H1 (cell line): ENCODE measurements at regions not wholly inside any gene's neighbourhood (a gene's known extent, or its start where the extent isn't known, plus 50 kb on each side); places are given as distances from the start of the nearest gene placed in this dataset.

ENCODE experiments used
- CTCF ChIA-PET: fragments of 300-600 bp; sonication (Branson Sonifier 250); formaldehyde crosslinking; loops from one replicate; lab custom pipeline; 2021; ENCODE audit not compliant: partially characterized antibody; lab: Charles Lee
- POLR2A ChIA-PET: fragments of 300-600 bp; sonication (Branson Sonifier 250); formaldehyde crosslinking; loops from one replicate; lab custom pipeline; 2021; ENCODE audit warnings: inconsistent platforms; ENCODE audit not compliant: partially characterized antibody; lab: Charles Lee
- DNase-seq, 2 experiments: peaks; one replicate each; pipeline versions ENCODE4 v3.0.0 to v3.0.0-alpha.2; 2010 to 2022; ENCODE audit warnings: low spot score in 2 of 2, low read depth in 1 of 2, mixed read lengths in 1 of 2
- FAIRE-seq: peaks from 2 replicates; lab custom pipeline; 2011; peaks lifted over from hg19 to GRCh38; lab: Jason Lieb, UNC
- H2AFZ ChIP-seq: 2 replicates; pipeline ENCODE4 v1.8.1; 2012; ENCODE audit warnings: low read length, inconsistent platforms
- H2AK5ac ChIP-seq: 2 replicates; pipeline ENCODE4 v1.6.1; 2013; ENCODE audit warnings: low read depth, low read length
- H2BK120ac ChIP-seq: replicated peaks from 2 replicates; pipeline ENCODE3; 2013; ENCODE audit warnings: low read depth, low read length, inconsistent platforms
- H2BK12ac ChIP-seq: 2 replicates; pipeline ENCODE4 v1.6.1; 2013; ENCODE audit warnings: low read depth, low read length
- H2BK15ac ChIP-seq: 2 replicates; pipeline ENCODE4 v1.6.1; 2013; ENCODE audit warnings: low read length
- H2BK20ac ChIP-seq: 2 replicates; pipeline ENCODE4 v1.6.1; 2013; ENCODE audit warnings: low read length
- H2BK5ac ChIP-seq: 2 replicates; pipeline ENCODE4 v1.6.1; 2013; ENCODE audit warnings: low read depth, low read length
- H3K14ac ChIP-seq: 2 replicates; pipeline ENCODE4 v1.6.1; 2013; ENCODE audit warnings: inconsistent platforms; ENCODE audit not compliant: insufficient read length
- H3K18ac ChIP-seq: 2 replicates; pipeline ENCODE4 v1.6.1; 2013; ENCODE audit warnings: low read length; ENCODE audit errors: extremely low read depth
- H3K23ac ChIP-seq: 2 replicates; pipeline ENCODE4 v1.6.1; 2013; ENCODE audit warnings: inconsistent platforms; ENCODE audit not compliant: insufficient read length
- H3K23me2 ChIP-seq: 2 replicates; pipeline ENCODE4 v1.6.1; 2013; ENCODE audit warnings: low read depth, low read length
- H3K27ac ChIP-seq: 2 replicates; pipeline ENCODE4 v1.6.1; 2011; ENCODE audit warnings: low read depth, low read length, inconsistent platforms
- H3K27me3 ChIP-seq, 4 experiments: replicated peaks in 1 of 4; 1 replicate in 1 of 4; 2 replicates in 3 of 4; pipeline versions ENCODE4 v1.6.1 to v1.8.1; 2011 to 2013; ENCODE audit warnings: low read length in 3 of 4, mild to moderate bottlenecking in 3 of 4, inconsistent platforms in 2 of 4, mixed read lengths in 2 of 4, moderate library complexity in 1 of 4; ENCODE audit not compliant: control insufficient read depth in 3 of 4, insufficient read depth in 3 of 4; ENCODE audit errors: extremely low read depth in 1 of 4
- H3K36me3 ChIP-seq, 4 experiments: 2 replicates each; pipeline versions ENCODE4 v1.6.1 to v1.8.1; 2011 to 2013; ENCODE audit warnings: mild to moderate bottlenecking in 4 of 4, low read length in 3 of 4, moderate library complexity in 2 of 4, control low read depth in 1 of 4, inconsistent platforms in 1 of 4; ENCODE audit not compliant: insufficient read depth in 4 of 4, control insufficient read depth in 2 of 4
- H3K4ac ChIP-seq: replicated peaks from 2 replicates; pipeline ENCODE3; 2013; ENCODE audit warnings: low read length, low read depth, mixed read lengths, inconsistent platforms; ENCODE audit not compliant: insufficient read length
- H3K4me1 ChIP-seq, 4 experiments: replicated peaks in 1 of 4; 1 replicate in 1 of 4; 2 replicates in 3 of 4; pipeline versions ENCODE4 v1.6.1 to v1.8.1; 2011 to 2013; ENCODE audit warnings: low read length in 3 of 4, inconsistent platforms in 2 of 4, mixed read lengths in 1 of 4; ENCODE audit not compliant: insufficient read depth in 4 of 4, control insufficient read depth in 3 of 4
- H3K4me2 ChIP-seq, 2 experiments: 2 replicates each; pipeline versions ENCODE4 v1.6.1 to v1.8.1; 2011 to 2013; ENCODE audit warnings: low read depth in 2 of 2, low read length in 2 of 2, control low read depth in 1 of 2, inconsistent platforms in 1 of 2, mild to moderate bottlenecking in 1 of 2; ENCODE audit not compliant: insufficient read depth in 1 of 2
- H3K4me3 ChIP-seq, 4 experiments: fragments of 200-600, 300-600 bp in 1 of 4; sonication (generic), shearing (Covaris generic), sonication (Bioruptor Twin) in 1 of 4; 2 replicates each; pipeline versions ENCODE4 v1.5.1 to v1.8.1; 2011 to 2016; ENCODE audit warnings: low read length in 4 of 4, low read depth in 3 of 4, control low read depth in 2 of 4, inconsistent platforms in 2 of 4, mild to moderate bottlenecking in 2 of 4, mixed read lengths in 1 of 4, moderate library complexity in 1 of 4; ENCODE audit not compliant: insufficient read depth in 2 of 4; ENCODE audit errors: extremely low read depth in 1 of 4
- H3K56ac ChIP-seq: replicated peaks from 2 replicates; pipeline ENCODE3; 2013; ENCODE audit warnings: low read depth, mild to moderate bottlenecking, mixed read lengths, low read length, inconsistent platforms; ENCODE audit not compliant: insufficient read length
- H3K79me1 ChIP-seq: 2 replicates; pipeline ENCODE4 v1.6.1; 2013; ENCODE audit warnings: low read depth, low read length, control low read depth
- H3K79me2 ChIP-seq, 2 experiments: 2 replicates each; pipeline versions ENCODE4 v1.6.1 to v1.8.1; 2012 to 2013; ENCODE audit warnings: low read length in 2 of 2, mild to moderate bottlenecking in 2 of 2, inconsistent platforms in 1 of 2; ENCODE audit not compliant: insufficient read depth in 2 of 2, control insufficient read depth in 1 of 2
- H3K9ac ChIP-seq, 4 experiments: replicated peaks in 1 of 4; 1 replicate in 1 of 4; 2 replicates in 3 of 4; pipeline versions ENCODE4 v1.6.1 to v1.8.1; 2011 to 2013; ENCODE audit warnings: low read depth in 3 of 4, low read length in 3 of 4, control low read depth in 2 of 4, mild to moderate bottlenecking in 2 of 4, moderate library complexity in 2 of 4, inconsistent platforms in 1 of 4; ENCODE audit errors: extremely low read depth in 1 of 4
- H3K9me3 ChIP-seq, 2 experiments: 2 replicates each; pipeline versions ENCODE4 v1.6.1 to v1.8.1; 2012 to 2013; ENCODE audit warnings: mild to moderate bottlenecking in 2 of 2, moderate library complexity in 2 of 2, control low read depth in 1 of 2, inconsistent platforms in 1 of 2, low read depth in 1 of 2, low read length in 1 of 2, mixed read lengths in 1 of 2; ENCODE audit not compliant: insufficient read depth in 2 of 2
- H4K20me1 ChIP-seq, 2 experiments: replicated peaks in 1 of 2; 2 replicates each; pipeline versions ENCODE3 to v1.8.1; 2011 to 2013; ENCODE audit warnings: inconsistent platforms in 2 of 2, low read length in 2 of 2, mild to moderate bottlenecking in 1 of 2; ENCODE audit not compliant: insufficient read depth in 2 of 2, control insufficient read depth in 1 of 2
- H4K5ac ChIP-seq: 2 replicates; pipeline ENCODE4 v1.6.1; 2013; ENCODE audit warnings: low read length, low read depth, mixed read lengths, inconsistent platforms; ENCODE audit not compliant: insufficient read length
- H4K8ac ChIP-seq: 2 replicates; pipeline ENCODE4 v1.8.0; 2013; ENCODE audit warnings: mild to moderate bottlenecking, moderate library complexity, low read length, inconsistent platforms; ENCODE audit not compliant: insufficient read depth; ENCODE audit errors: extremely low read depth
- H4K91ac ChIP-seq: replicated peaks from 2 replicates; pipeline ENCODE3; 2013; ENCODE audit warnings: low read length, mixed read lengths, inconsistent platforms; ENCODE audit not compliant: insufficient read length
- CBX5 ChIP-seq: fragments of 300-800, 300-1000 bp; sonication (generic); IDR thresholded peaks from 2 replicates; pipeline ENCODE4 v1.7.1; 2016; ENCODE audit warnings: antibody characterized with exemption, low read length, low read depth
- CEBPB ChIP-seq: IDR thresholded peaks from 2 replicates; pipeline ENCODE4 v1.6.1; 2012; ENCODE audit warnings: low read depth, low read length
- EP300 ChIP-seq, 2 experiments: IDR thresholded peaks; 1 replicate in 1 of 2; 2 replicates in 1 of 2; pipeline ENCODE4 v1.6.1; 2011 to 2012; ENCODE audit warnings: low read depth in 2 of 2, low read length in 2 of 2, mild to moderate bottlenecking in 2 of 2, borderline replicate concordance in 1 of 2, inconsistent platforms in 1 of 2, moderate library complexity in 1 of 2
- HDAC2 ChIP-seq, 2 experiments: fragments of 300-600 bp in 1 of 2; sonication (generic) in 1 of 2; IDR thresholded peaks; 2 replicates each; pipeline ENCODE4 v1.6.1; 2011 to 2012; ENCODE audit warnings: low read depth in 2 of 2, low read length in 2 of 2, mild to moderate bottlenecking in 2 of 2, moderate library complexity in 2 of 2, borderline replicate concordance in 1 of 2, inconsistent platforms in 1 of 2
- HDAC6 ChIP-seq: IDR thresholded peaks from one replicate; pipeline ENCODE4 v1.7.1; 2012; ENCODE audit warnings: low read depth, mild to moderate bottlenecking, inconsistent platforms, low read length, moderate library complexity
- NRF1 ChIP-seq: IDR thresholded peaks from 2 replicates; pipeline ENCODE4 v1.6.1; 2011; ENCODE audit warnings: mild to moderate bottlenecking, low read depth, low read length, improper control_type of control experiment
- POLR2AphosphoS5 ChIP-seq: IDR thresholded peaks from 2 replicates; pipeline ENCODE4 v1.6.1; 2011; ENCODE audit warnings: low read depth, low read length
- RBBP5 ChIP-seq: IDR thresholded peaks from 2 replicates; pipeline ENCODE4 v1.7.1; 2012; ENCODE audit warnings: low read depth, mild to moderate bottlenecking, inconsistent platforms, low read length, moderate library complexity, borderline replicate concordance
- SIRT6 ChIP-seq: IDR thresholded peaks from one replicate; pipeline ENCODE4 v1.7.1; 2012; ENCODE audit warnings: low read length, inconsistent platforms
- ZNF274 ChIP-seq: IDR thresholded peaks from 2 replicates; pipeline ENCODE4 v1.7.0; 2012; ENCODE audit warnings: low read length, borderline replicate concordance; ENCODE audit errors: extremely low read depth
- WGBS, 2 experiments: shearing (Covaris generic) in 1 of 2; methylation state at CpG; one replicate each; pipeline versions ENCODE4 v1.1.6 to v1.1.7; 2013 to 2015; ENCODE audit warnings: low lambda C conversion rate in 2 of 2, mixed read lengths in 2 of 2, inconsistent platforms in 1 of 2, low coverage in 1 of 2, missing lambda C conversion rate in 1 of 2; ENCODE audit not compliant: insufficient replicate concordance in 2 of 2, insufficient coverage in 1 of 2, insufficient read length in 1 of 2; ENCODE audit errors: extremely low coverage in 1 of 2, missing lambda C conversion rate in 1 of 2; 5-methylcytosine and 5-hydroxymethylcytosine counted together
- TF ChIP-seq, protein P1 (sequence below): IDR thresholded peaks from 2 replicates; pipeline ENCODE4 v1.6.1; 2012; ENCODE audit warnings: inconsistent platforms

DNA sequence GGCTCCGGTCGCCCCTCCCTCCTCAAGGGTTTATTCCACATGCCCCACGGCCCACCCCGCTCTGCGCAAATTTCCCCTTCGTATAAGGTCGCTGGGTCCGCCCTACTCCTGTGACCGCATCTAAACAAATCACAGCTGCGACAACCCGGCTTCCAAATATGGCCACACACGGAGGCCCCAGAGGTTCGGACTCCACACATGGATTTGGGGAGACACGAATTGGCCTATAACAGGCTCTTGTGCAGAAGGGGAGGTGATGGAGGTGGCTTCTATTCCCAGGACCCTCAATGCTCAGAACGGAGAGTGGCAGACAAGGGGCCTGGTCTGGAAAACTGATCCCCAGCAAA, 90.1 kb downstream of the FOXL3 start:
- Histone ChIP-seq H3K4me3 (peak overlapping the region; percentile 5 to 54 (median 42); a peak in 6 of 8 replicates), H2BK12ac (no peak overlapping the region; the same call in 1 of the 2 replicates), H2BK20ac (no peak overlapping the region), H3K18ac (no peak overlapping the region; the same call in 1 of the 2 replicates), H3K9ac (no peak overlapping the region), H4K91ac (peak overlapping the region; percentile 81), H4K8ac (no peak overlapping the region), H3K27ac (no peak overlapping the region), H2BK15ac (no peak overlapping the region), H2BK5ac (no peak overlapping the region), H4K20me1 (no peaks in the 10 kb centered on the region), H3K4me1 (peaks cover 0 to 23% (median 13%) of the 10 kb centered on the region in 4 experiments; a peak in 6 of 7 replicates), H2AK5ac (no peak overlapping the region), H3K4me2 (peak overlapping the region; percentile 56 to 82), H3K36me3 (no peaks in the 10 kb centered on the region), H3K56ac (no peak overlapping the region), H3K23ac (no peak overlapping the region), H3K14ac (no peak overlapping the region), H3K79me1 (no peaks in the 10 kb centered on the region), H2BK120ac (no peak overlapping the region), H4K5ac (no peak overlapping the region), H3K23me2 (peaks cover 2% of the 10 kb centered on the region; the same call in 1 of the 2 replicates), H2AFZ (0 out of 2 replicates have a peak overlapping the region, but pooled peaks have one; percentile 30), H3K79me2 (no peaks in the 10 kb centered on the region), H3K27me3 (peaks cover 0 to 8% (median 5%) of the 10 kb centered on the region in 4 experiments; a peak in 4 of 7 replicates), H3K9me3 (peaks cover 0 to 3% of the 10 kb centered on the region in 2 experiments; a peak in 1 of 4 replicates), H3K4ac (no peak overlapping the region)
- FAIRE-seq = no peak
- TF ChIP-seq CBX5 (no peak), EP300 (IDR thresholded peaks at IDR 0.05; ENCODE audit: borderline replicate concordance in 1 of 2, low read depth in 2 of 2, low read length in 2 of 2) (no peak), HDAC6 (no peak), SIRT6 (no peak), POLR2AphosphoS5 (no peak), CEBPB (no peak), HDAC2 (IDR thresholded peaks at IDR 0.05; ENCODE audit: borderline replicate concordance in 1 of 2, low read depth in 2 of 2, low read length in 2 of 2) (no peak), RBBP5 (no peak), ZNF274 (no peak), NRF1 (no peak)
- TF ChIP-seq, protein P1, sequence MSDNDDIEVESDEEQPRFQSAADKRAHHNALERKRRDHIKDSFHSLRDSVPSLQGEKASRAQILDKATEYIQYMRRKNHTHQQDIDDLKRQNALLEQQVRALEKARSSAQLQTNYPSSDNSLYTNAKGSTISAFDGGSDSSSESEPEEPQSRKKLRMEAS = no peak
- POLR2A ChIA-PET = interaction anchor here (1.4 kb wide), 1 partner anchor 135 kb away, joined by 4 read pairs; no protein-coding TSS in a partner anchor
- CTCF ChIA-PET = interaction anchor here (0.7 to 1.6 kb wide), 3 partner anchors 14 to 141 kb away, joined by 3 to 4 read pairs (median 3); no protein-coding TSS in a partner anchor
- peak in 1 of 2 experiments; percentile 55 for DNase-seq
- WGBS, 2 experiments = 31% methylated on average over 14 of the region's 15 CpGs; no CpG with 5 or more reads in 1 of the 2 experiments
